ENCODE measurements at regions not wholly inside any gene's neighbourhood (a gene's known extent, or its start where the extent isn't known, plus 50 kb on each side); places are given as distances from the start of the nearest gene placed in this dataset.
"Not testable (repeated sequence)": the region's sequence is repeated elsewhere in the genome, so short reads cannot be mapped to it uniquely, and the experiment has no call there.

DNA sequence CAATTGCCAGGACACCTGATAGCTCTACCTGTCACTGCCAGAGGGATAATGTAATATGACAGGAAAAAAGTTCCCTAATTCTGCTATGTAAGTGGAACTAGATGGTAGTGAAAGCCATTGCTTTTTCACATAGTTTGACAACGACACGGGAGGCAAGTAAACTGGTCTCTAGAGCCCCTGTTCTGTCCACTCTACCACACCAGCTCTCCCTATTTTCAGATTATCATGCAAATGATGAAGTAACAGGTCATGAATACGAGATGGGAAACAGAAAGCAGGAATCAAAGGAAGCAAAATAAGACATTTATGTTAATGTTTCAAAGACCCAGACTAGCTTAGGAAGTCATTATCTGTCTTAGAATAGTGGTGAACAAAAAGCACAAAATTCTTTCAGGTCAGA is 56.2 kb downstream of the TAF11L14 start:
- no peak for DNase-seq

DNA sequence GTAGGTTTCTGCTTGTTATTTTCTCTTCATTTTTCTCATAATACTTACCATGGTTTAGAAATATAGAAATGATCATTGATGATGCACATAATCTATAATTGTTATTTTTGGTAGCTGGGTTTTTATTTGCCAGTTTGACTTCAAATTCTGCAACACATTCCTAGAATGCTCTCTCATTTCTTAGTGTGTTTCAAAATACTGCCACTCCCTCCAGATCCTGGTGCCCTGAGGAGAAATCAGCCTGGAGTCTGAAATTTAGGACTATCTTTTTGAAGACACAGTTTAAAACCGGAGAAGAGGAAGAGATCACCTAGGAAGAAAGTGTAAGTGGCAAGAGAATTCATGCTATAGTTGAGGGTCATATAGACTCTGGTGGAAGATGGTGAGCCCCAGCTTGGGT is 57.5 kb downstream of the TAF11L14 start:
- DNase-seq: no peak

GRCh38 chr5:17694371-17694770 is 60.1 kb downstream of the TAF11L14 start:
- no peak for DNase-seq

- no peak for DNase-seq
Observed at GRCh38 chr5:17694914-17695313, 60.7 kb downstream of the TAF11L14 start.

GRCh38 chr5:17696627-17697026 is 62.4 kb downstream of the TAF11L14 start:
- no peak for DNase-seq

GRCh38 chr5:17697671-17698070 is 63.4 kb downstream of the TAF11L14 start:
- no peak for DNase-seq

- DNase-seq: no peak
Observed at GRCh38 chr5:17709011-17709710, 74.9 kb downstream of the TAF11L14 start.

DNA sequence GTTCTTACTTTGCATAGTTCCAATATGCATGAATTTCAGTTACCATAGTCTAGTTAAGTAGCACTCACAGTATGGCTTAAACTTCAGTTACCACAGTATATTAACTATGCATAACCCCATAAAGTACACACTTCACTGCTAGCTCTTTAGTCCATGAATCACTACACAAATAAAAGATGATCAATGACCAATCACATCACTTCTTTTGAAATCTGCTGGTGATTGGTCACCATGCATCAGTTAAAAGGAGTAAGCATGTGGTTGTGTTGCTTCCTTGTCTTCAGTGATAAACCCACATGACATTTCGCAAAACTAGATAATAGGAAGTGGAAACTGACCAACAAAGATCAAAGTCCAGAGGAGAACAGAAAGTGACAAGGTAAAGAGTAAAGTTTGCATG is 79.0 kb downstream of the TAF11L14 start:
- no peak for DNase-seq

DNA sequence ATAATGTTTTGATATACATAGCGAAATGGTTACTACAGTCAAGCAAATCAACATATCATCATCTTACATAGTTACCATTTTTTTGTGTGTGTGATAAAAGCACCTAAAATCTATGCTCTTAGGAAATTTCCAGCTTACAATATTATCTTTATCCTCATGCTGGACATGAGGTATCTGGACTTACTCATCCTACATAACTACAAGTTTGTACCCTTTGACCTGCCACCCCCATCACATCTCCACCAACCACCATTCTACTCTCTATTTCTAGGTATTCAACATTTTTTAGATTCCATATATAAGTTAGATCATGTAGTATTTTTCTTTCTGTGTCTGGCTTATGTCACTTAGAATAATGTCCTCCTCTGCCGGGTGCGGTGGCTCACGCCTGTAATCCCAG is 79.9 kb downstream of the TAF11L14 start:
- DNase-seq: no peak

- no peak for DNase-seq
Observed at GRCh38 chr5:17719592-17719991, 85.3 kb downstream of the TAF11L14 start.

DNA sequence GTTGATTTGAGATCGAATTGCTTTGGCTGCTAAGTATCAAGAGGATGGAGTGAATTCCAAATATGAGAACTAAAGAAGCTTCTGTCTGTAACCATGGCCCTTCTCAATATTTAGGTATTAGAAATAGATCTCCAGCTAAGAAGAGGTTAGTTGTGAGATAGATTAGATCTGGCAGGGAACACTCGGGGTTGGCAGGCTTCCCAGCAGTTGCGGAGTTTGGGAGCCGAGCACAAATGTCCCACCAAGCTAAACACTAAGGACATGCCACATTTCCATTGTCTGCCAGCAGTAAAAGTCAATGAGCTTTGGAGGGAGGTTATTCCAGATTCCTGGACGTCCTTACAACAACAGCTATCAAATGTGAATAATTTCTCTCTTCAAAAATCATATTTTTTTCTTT is 85.8 kb downstream of the TAF11L14 start:
- DNase-seq: no peak

DNA sequence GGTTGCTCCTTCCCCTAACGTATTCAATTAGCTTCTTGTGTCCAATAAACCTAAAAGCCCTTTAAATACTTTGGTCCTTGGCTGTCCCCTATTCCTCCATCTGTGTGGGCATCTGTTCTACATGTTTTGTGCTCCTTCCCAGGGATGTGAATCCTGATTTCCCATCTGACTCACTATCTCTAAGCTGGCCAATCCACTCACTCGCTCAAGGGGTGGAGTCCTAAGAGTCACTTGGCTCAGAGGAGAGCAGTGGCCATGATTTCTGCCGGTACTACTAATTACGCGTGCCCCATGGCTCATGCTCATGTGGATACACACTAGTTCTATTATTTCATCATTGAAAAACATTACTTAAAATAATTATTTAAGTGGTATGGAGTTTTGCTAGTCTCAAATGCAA is 89.6 kb downstream of the TAF11L14 start:
- DNase-seq: no peak

GRCh38 chr5:17727098-17727497 is 92.8 kb downstream of the TAF11L14 start:
- no peak for DNase-seq

GRCh38 chr5:17730421-17730820 is 96.2 kb downstream of the TAF11L14 start:
- DNase-seq: no peak

DNA sequence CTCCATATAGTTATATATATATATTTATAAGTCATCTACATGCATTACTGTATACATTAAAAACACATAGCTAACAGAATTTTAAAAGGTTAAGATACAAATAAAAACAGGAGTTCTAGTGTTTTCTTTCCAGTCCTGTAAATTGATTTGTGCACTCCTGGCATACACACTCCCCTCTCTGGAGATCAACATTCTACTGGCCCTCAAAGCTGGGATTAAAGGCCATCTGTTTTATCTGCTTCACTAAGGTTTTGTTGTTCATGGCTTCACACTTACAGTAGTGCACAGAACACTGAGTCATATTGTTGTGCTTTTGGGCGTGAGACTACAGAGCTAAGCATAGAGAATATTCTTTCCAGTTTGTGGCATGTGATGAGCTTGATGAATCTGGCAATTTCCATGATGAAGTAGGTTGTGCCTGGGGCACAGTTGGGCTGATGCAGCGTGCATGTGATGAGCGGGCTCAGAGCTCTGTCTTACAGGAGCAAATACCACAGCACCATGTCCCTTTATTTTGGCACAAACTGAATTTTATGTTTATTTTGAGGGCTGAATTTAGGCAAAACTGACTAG is 98.2 kb downstream of the TAF11L14 start:
- DNase-seq: no peak

- DNase-seq: no peak
Observed at GRCh38 chr5:17734011-17734410, 99.8 kb downstream of the TAF11L14 start.

- DNase-seq: no peak
Observed at GRCh38 chr5:17735761-17736160, 101.5 kb downstream of the TAF11L14 start.

GRCh38 chr5:17737092-17737491 is 102.8 kb downstream of the TAF11L14 start:
- DNase-seq: no peak

DNA sequence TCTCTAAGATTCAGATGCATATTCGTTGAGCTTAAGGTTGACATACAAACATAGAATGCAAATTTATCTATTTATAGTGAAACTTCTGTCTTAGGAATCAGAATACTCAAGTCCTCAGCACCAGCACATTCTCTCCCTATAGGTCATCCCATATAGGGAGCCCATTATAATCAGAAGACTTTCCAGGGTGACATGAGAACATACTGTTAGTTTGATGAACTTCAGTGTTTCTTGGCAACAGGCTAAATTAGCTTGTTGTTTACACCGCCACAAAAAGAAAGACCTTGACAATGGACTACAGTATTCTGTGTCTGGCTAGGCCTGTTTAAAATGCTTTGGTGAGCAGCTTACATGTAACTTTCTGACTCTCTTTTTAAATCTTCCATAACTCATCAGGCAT is 104.2 kb downstream of the TAF11L14 start:
- DNase-seq: no peak

- no peak for DNase-seq
Observed at GRCh38 chr5:17743580-17744435, 109.5 kb downstream of the TAF11L14 start.

- no peak for DNase-seq
Observed at GRCh38 chr5:17748201-17748600, 113.9 kb downstream of the TAF11L14 start.

GRCh38 chr5:17748941-17749340 is 114.7 kb downstream of the TAF11L14 start:
- no peak for DNase-seq

DNA sequence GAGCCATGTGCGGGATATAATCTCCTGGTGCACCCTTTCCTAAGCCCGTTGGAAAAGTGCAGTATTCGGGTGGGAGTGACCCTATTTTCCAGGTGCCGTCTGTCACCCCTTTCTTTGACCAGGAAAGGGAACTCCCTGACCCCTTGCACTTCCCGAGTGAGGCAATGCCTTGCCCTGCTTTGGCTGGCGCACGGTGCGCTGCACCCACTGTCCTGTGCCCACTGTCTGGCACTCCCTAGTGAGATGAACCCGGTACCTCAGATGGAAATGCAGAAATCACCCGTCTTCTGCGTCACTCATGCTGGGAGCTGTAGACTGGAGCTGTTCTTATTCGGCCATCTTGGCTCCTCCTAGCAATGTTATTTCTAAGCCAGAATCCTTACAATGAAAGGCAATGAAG is 121.1 kb downstream of the TAF11L14 start:
- DNase-seq: not testable (repeated sequence)

GRCh38 chr5:17761326-17761725 is 127.1 kb downstream of the TAF11L14 start:
- no peak for DNase-seq

Data from stimulated activated CD4-positive, alpha-beta T cell treated with anti-CD3 and anti-CD28 coated beads, Interleukin-15, amount 100 ng/mL, for 24 hours (primary cell).